Natural killer cell (primary cell): ENCODE measurements at regions not wholly inside any gene's neighbourhood (a gene's known extent, or its start where the extent isn't known, plus 50 kb on each side); places are given as distances from the start of the nearest gene placed in this dataset.

Experiments used
- ATAC-seq, 3 donors: fragments of 150-1000 bp in 2 of 3; fragments of 200-7000 bp in 1 of 3; cut with Tn5 transposase; 1 replicate in 1 of 3; 2 replicates in 2 of 3; pipeline ENCODE4 v1.10.0; 2021; ENCODE audit warnings: mild to moderate bottlenecking in 2 of 3, moderate library complexity in 2 of 3
- DNase-seq, 2 donors: peaks; one replicate each; pipeline versions ENCODE4 v3.0.0 to v3.0.0-alpha.2; 2013 to 2021; ENCODE audit warnings: mixed read lengths in 1 of 2
- H3K27ac ChIP-seq: one replicate; pipeline ENCODE4 v1.5.1; 2013; ENCODE audit warnings: mild to moderate bottlenecking, low read length
- H3K27me3 ChIP-seq: one replicate; pipeline ENCODE4 v1.6.1; 2013; ENCODE audit warnings: low read length; ENCODE audit not compliant: control insufficient read depth, insufficient read depth
- H3K36me3 ChIP-seq: one replicate; pipeline ENCODE4 v1.6.1; 2013; ENCODE audit warnings: low read length; ENCODE audit not compliant: control insufficient read depth, insufficient read depth
- H3K4me1 ChIP-seq: one replicate; pipeline ENCODE4 v1.6.1; 2013; ENCODE audit warnings: low read length; ENCODE audit not compliant: control insufficient read depth, insufficient read depth
- H3K4me3 ChIP-seq: one replicate; pipeline ENCODE4 v1.5.1; 2013; ENCODE audit warnings: low read length
- H3K9me3 ChIP-seq: one replicate; pipeline ENCODE4 v1.6.1; 2013; ENCODE audit warnings: low read length; ENCODE audit not compliant: control insufficient read depth, insufficient read depth
- H3K27ac Mint-ChIP-seq, 2 donors: one replicate each; pipeline ENCODE4 v1.8.0; 2022; ENCODE audit warnings: mild to moderate bottlenecking in 2 of 2, mixed read lengths in 2 of 2, moderate library complexity in 1 of 2
- H3K27me3 Mint-ChIP-seq, 2 donors: one replicate each; pipeline ENCODE4 v1.8.0; 2022; ENCODE audit warnings: low read depth in 2 of 2, mixed read lengths in 2 of 2
- H3K36me3 Mint-ChIP-seq: one replicate; pipeline ENCODE4 v1.8.0; 2022; ENCODE audit warnings: mixed read lengths
- H3K4me1 Mint-ChIP-seq, 2 donors: one replicate each; pipeline ENCODE4 v1.8.0; 2022; ENCODE audit warnings: mixed read lengths in 2 of 2
- H3K4me3 Mint-ChIP-seq: one replicate; pipeline ENCODE4 v1.8.0; 2022; ENCODE audit warnings: mild to moderate bottlenecking, moderate library complexity, mixed read lengths
- H3K9me3 Mint-ChIP-seq, 2 donors: one replicate each; pipeline ENCODE4 v1.8.0; 2022; ENCODE audit warnings: mixed read lengths in 2 of 2
- CTCF ChIP-seq: fragments of 200-600 bp; IDR thresholded peaks from one replicate; pipeline ENCODE4 v1.8.0; 2022; ENCODE audit warnings: antibody characterized with exemption
- WGBS: methylation state at CpG from one replicate; pipeline ENCODE4 v1.1.7; 2013; ENCODE audit warnings: missing lambda C conversion rate; ENCODE audit not compliant: insufficient coverage; 5-methylcytosine and 5-hydroxymethylcytosine counted together
- intact Hi-C: fragments of 100-400 bp; cut with micrococcal nuclease; formaldehyde crosslinking; loops from one replicate; pipeline ENCODE4 v1.14.2; 2022

- H3K4me3 Mint-ChIP-seq = no peak overlapping the region
- no peaks in the 10 kb centered on the region for H3K9me3 ChIP-seq
- H3K27ac Mint-ChIP-seq = no peak overlapping the region
- no peak overlapping the region for H3K4me3 ChIP-seq
- no peak overlapping the region for H3K27ac ChIP-seq
- ATAC-seq (no peak), DNase-seq (no peak)
- no peaks in the 10 kb centered on the region for H3K27me3 ChIP-seq
- no peaks in the 10 kb centered on the region for H3K36me3 Mint-ChIP-seq
- H3K9me3 Mint-ChIP-seq = no peaks in the 10 kb centered on the region
- TF ChIP-seq CTCF = no peak
- no peaks in the 10 kb centered on the region for H3K4me1 ChIP-seq
- no peaks in the 10 kb centered on the region for H3K4me1 Mint-ChIP-seq
- no peaks in the 10 kb centered on the region for H3K36me3 ChIP-seq
- WGBS = 95% methylated on average over 17 of the region's 17 CpGs
- H3K27me3 Mint-ChIP-seq = no peaks in the 10 kb centered on the region
- intact Hi-C loops = no loop called here
Measured at GRCh38 chr4:125707397-125707796, 392.6 kb downstream of the FAT4 start.

- Histone ChIP-seq H3K9me3 (no peaks in the 10 kb centered on the region), H3K4me1 (no peaks in the 10 kb centered on the region), H3K4me3 (no peak overlapping the region), H3K27me3 (no peaks in the 10 kb centered on the region), H3K27ac (no peak overlapping the region), H3K36me3 (no peaks in the 10 kb centered on the region)
- TF ChIP-seq CTCF = no peak
- DNase-seq = no peak
- no peak overlapping the region for H3K27ac Mint-ChIP-seq
- H3K36me3 Mint-ChIP-seq = no peaks in the 10 kb centered on the region
- H3K4me1 Mint-ChIP-seq = no peaks in the 10 kb centered on the region
- no peaks in the 10 kb centered on the region for H3K9me3 Mint-ChIP-seq
- intact Hi-C loops = no loop called here
- no peaks in the 10 kb centered on the region for H3K27me3 Mint-ChIP-seq
- no peak for ATAC-seq
- H3K4me3 Mint-ChIP-seq = no peak overlapping the region
Measured at GRCh38 chr4:125710766-125711165, 396.0 kb downstream of the FAT4 start.

- no peaks in the 10 kb centered on the region for H3K27me3 ChIP-seq
- no peaks in the 10 kb centered on the region for H3K9me3 ChIP-seq
- no peak overlapping the region for H3K27ac ChIP-seq
- no peak overlapping the region for H3K4me3 Mint-ChIP-seq
- H3K27ac Mint-ChIP-seq = no peak overlapping the region
- TF ChIP-seq CTCF = no peak
- no peak for ATAC-seq
- H3K4me1 ChIP-seq = no peaks in the 10 kb centered on the region
- DNase-seq = no peak
- intact Hi-C loops = no loop called here
- no peaks in the 10 kb centered on the region for H3K36me3 Mint-ChIP-seq
- H3K4me3 ChIP-seq = no peak overlapping the region
- no peaks in the 10 kb centered on the region for H3K4me1 Mint-ChIP-seq
- 72% methylated on average over 1 of the region's 3 CpGs for WGBS
- no peaks in the 10 kb centered on the region for H3K9me3 Mint-ChIP-seq
- no peaks in the 10 kb centered on the region for H3K27me3 Mint-ChIP-seq
- H3K36me3 ChIP-seq = no peaks in the 10 kb centered on the region
Measured at GRCh38 chr4:125714049-125714448, 399.3 kb downstream of the FAT4 start.

- DNase-seq = no peak
- no peaks in the 10 kb centered on the region for H3K36me3 Mint-ChIP-seq
- H3K4me3 ChIP-seq = no peak overlapping the region
- ATAC-seq = no peak
- no peaks in the 10 kb centered on the region for H3K4me1 Mint-ChIP-seq
- H3K27ac ChIP-seq = no peak overlapping the region
- no peaks in the 10 kb centered on the region for H3K36me3 ChIP-seq
- intact Hi-C loops = no loop called here
- no peaks in the 10 kb centered on the region for H3K9me3 ChIP-seq
- no peaks in the 10 kb centered on the region for H3K9me3 Mint-ChIP-seq
- H3K27me3 Mint-ChIP-seq = no peaks in the 10 kb centered on the region
- no peak overlapping the region for H3K27ac Mint-ChIP-seq
- no peak for TF ChIP-seq CTCF
- H3K4me3 Mint-ChIP-seq = no peak overlapping the region
- H3K4me1 ChIP-seq = no peaks in the 10 kb centered on the region
- H3K27me3 ChIP-seq = no peaks in the 10 kb centered on the region
Measured at GRCh38 chr4:125714845-125715244, 400.1 kb downstream of the FAT4 start.
